Activated CD8-positive, alpha-beta memory T cell treated with anti-CD3 and anti-CD28 coated beads, Interleukin-2, amount 50 U/mL, for 24 hours (primary cell): ENCODE measurements at regions not wholly inside any gene's neighbourhood (a gene's known extent, or its start where the extent isn't known, plus 50 kb on each side); places are given as distances from the start of the nearest gene placed in this dataset.
A peak's percentile ranks its signal among the peaks of the same experiment; 100 is the strongest.

Experiments used
- DNase-seq: peaks from one replicate; pipeline ENCODE4 v3.0.0-alpha.2; 2020; ENCODE audit errors: extremely low read depth

DNA sequence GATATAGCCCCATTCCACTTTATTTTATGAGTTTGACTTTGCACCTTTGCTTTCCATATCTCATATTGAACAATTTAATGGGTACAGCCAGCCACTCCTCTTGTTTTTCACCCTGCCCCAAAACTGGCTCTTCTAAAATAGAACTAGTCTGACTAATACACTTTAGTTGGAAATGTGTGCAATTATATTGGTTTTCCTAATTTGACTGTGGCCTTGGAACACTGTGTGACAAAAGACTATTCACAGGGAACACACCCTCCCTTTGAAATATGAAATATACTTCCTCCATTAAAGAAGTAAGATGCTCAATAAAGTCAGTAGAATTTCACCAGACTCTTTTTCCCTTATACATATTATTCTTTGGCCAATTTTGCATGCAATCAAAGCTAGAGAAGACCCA is 218.6 kb upstream of the DCN start:
- DNase-seq, result no peak

DNA sequence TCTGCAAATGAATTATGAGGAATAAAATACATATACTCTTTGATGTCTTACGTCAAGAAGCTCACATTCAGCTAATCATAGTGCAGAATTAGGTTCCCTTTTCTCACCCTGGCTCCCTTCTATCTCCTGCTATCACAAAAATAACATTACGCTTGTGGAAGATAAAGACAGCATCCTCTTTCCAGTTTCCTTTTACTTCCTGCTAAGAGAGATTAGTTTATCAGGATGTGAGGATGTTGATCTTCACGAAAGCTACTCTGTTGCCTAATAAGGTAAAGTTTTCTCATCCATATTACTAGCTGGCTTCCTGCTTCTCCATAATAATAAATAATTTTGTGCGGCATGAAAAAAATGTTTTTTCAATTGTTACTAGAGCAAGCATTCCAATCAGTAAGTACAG is 217.7 kb upstream of the DCN start:
- no peak for DNase-seq

DNA sequence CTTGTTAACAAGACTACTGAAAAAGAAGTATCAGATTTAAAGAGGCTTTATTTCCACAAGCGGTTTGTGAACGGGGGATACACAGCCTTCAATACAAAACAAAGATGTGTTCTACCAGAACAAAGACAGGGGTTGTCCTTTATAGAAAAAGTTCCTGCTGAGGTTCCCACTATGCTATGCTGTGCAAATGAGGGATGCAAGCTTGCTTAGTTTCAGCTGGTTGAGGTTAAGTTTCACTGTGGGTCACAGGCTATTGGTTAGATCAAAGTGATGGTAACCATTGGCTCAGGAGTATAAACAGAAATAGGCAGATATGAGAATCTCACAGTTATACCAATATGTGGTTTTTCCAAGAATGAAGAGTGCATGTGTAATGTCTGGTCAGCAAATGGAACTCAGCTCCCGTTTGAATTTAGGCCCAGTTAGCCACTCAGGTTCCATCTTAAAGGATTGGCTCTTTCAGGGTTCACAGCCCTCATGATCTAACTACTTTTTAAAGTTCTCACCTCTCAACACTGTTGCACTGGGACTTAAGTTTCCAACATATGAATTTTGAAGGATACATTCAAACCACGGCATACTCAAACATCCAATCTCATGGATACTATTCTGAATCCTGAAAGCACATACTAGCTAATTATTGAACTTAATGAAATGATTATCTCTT is 215.4 kb upstream of the DCN start:
- no peak for DNase-seq

DNA sequence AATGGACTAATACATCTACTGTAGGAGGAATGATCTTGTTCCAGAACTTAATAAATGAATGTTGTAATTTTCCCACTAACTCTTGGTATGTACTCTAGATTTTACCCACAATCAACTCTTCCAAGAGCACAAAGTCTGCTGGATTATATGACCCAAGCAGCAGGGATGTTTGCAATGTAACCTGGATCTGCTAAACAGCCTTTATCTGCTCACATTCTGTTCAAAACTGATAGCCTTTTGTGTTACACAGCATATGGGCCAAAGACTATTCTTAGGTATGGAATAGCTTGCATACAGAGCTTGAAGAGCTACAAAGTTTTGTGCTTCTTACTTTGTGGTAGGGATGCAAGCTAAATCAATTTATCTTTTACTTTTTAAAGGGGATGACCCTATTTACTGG is 213.7 kb upstream of the DCN start:
- DNase-seq, result no peak

DNA sequence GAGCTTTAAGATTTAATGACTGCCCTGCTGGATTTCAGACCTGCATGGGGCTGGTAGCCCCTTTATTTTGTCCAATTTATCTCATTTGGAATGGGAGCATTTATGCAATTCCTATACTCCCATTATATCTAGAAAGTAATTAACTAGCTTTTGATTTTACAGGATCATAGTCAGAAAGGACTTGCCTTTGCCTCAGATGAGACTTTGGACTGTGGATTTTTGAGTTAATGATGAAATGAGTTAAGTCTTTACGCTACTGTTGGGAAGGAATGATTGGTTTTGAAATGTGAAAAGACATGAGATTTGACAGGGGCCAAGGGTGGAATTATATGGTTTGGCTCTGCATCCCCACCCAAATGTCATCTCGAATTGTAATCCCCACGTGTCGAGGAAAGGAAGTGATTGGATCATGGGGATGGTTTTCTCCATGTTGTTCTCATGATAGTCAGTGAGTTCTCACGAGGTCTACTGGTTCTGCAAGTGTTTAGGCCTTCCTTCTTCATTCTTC is 213.1 kb upstream of the DCN start:
- DNase-seq, result no peak

DNA sequence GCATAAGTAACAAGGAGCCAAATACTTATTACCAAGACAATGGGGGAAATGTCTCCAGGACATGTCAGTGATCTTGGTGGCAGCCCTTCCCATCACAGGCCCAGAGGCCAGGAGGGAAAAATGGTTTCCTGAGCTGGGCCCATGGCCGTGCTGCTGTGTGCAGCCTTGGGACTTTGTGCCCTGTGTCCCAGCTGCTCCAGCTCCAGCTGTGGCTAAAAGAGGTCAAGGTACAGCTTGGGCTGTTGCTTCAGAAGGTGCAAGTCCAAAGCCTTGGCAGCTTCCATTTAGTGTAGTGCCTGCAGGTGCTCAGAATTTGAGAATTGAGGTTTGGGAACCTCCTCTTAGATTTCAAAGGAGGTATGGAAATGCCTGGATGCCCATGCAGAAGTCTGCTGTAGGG is 212.3 kb upstream of the DCN start:
- DNase-seq, result no peak

DNA sequence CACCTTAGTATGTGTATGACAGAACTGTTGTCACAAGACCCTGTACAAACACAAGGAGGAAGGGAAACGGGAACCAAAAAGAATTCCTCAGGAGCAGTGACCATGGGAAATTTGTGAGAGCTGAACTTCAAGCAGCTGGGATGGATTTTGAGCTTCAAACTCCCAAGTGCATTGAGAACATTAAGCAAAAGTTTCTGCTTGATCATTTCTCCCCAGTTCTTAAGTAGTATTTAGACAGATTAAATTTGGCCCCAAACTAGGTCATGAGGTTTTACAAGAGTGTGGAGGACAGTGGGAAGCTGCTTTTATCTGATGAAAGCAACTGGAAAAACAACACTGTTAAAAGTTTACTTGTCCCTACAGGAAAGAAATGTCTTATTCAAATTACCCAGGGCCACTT is 206.0 kb upstream of the DCN start:
- DNase-seq, result no peak

DNA sequence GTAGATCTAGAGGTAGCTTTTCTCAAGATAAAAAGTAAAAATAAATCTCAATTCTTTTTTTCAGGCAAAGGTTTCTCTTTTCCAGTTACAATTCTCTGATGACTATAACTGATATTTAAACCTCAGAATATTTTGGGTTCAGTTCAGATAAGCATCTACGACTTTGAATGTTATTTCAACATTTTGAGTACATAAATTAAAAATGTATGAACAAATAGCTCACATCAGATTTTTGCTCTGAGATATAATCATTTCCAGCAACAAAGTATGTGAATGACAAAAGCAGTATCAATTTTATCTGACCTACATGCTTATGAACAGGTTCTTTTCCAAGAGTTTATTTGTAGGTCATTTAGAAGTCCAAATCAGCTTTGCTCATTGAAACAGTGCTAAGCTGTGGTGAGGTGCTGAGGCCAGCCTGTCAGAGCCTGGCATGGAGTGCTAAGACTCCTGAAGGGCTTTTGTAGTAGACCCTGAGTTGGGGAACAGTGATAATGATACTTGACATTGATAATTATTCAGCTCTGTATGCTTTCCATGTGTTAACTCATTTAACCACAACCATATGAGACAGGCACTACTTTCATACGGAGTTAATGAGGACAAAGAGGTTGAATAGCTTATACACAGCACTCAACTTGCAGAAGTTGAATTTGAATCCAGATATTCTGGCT is 205.0 kb upstream of the DCN start:
- no peak for DNase-seq

DNA sequence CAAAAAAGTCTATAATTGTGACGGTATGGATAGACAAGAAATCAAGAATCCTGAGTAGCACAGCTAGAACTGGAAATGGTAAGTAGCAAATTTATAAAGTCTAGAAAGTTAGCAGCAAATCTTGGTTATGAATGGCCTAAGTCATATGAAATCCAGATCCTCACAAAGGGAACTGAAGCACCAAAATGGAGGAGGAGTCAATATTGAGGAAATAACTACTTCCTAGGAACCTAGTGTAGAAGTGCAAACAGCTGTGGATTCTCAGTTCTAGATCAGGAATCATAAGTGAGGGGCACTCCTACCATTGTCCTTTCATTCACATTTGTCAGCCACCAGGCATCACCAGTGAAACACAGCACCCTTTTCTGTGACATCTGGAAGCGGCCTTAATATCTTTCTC is 202.2 kb upstream of the DCN start:
- no peak for DNase-seq

DNA sequence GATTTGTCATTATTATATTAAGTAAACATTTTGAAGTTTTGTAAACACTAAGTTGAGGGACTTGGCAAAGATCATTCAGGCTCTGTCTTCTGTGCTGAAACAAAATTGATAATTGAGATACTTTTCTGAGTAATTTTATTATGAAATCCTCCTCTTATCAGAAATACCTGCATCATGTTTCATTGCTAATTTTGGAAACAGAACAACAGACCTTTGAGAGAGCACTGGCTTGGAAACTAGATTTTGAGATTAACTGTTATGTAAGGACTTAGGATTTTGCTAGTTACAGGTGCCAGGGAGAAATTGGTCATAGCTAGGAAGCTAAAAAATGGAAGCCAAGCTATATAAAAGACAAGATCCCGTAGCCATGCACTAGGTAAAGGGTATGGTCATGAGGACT is 201.7 kb upstream of the DCN start:
- no peak for DNase-seq

DNA sequence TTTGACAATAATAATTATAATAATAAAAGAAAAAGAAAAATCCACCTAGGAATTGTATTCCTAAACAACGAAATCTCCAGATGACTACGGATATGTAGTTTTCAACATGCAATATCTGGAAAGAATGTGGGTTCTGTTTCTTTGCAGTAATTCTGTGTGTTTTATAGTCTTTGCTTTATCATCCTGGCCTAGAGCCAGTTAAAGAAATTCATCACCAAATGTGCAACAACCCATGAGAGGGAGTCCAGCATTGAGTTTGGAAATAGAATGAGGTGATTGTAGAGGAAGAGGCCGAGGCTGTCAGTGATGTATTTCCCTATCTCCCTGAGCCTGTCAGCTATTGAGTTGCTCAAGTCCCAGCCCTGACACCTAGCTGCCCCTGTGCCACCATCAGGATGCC is 200.5 kb upstream of the DCN start:
- no peak for DNase-seq

DNA sequence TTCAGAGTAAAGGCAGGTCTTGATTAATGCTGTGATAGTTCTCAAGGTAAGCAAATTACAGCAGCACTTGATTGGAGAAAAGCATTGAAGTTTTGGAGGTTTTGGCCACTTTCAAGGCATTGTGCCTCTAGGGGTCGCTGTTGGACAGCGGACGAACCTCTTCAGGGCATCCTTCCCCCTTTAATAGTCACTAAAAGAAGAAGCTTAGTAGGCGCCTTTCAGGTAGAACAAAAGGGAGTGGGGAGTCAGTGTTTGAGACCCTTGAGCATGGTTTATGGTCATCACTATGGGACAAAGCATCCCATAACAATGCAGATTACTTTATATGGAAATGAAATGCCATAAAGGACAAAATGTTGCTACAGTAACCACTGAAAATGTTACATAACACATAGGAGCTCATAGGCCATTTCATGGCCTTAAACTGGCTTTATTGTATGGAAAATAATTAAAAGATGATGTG is 199.5 kb upstream of the DCN start:
- peak; percentile 63 for DNase-seq

DNA sequence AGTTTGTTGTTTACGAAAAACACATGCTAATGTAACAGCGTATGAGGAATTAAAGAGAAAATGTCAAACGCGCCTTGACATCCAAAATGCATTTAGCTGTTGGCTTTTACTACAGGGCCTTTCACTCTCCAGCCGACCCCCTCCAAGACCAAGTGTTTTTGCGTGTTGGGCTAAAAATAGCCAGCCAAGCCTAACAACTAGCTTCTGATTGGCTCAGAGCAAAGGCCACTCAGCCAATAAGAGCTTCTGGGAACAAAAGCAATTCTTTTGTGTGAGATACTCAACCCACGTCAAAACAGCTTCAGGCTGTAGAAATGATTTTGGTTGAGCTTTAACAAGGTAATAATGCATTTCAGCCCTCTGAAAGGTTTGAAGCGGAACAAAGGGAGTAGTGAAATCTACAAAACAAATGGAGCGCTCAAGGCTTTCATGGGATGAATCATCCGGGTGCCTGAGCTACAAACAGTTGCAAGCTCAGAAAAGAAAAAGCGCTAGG is 198.7 kb upstream of the DCN start:
- no peak for DNase-seq

DNA sequence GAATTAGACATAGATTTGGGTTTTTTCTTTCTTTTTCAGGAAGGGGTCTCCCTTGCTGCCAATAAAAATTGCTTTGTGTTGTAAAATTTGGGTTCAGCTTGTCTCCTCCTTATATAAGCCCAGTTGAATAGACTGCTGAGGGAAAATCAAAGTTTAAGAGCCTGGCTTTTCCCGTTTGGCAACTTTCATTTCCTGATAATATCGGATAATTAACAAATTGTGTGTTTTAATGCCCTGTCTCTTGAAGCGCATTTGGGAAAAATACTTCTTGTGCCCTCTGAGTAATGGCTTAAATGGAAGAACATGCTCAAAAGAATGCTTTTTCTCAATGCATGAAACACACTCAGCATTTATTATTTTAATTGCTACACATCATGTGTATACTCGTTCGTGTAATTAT is 198.0 kb upstream of the DCN start:
- DNase-seq, result no peak

DNA sequence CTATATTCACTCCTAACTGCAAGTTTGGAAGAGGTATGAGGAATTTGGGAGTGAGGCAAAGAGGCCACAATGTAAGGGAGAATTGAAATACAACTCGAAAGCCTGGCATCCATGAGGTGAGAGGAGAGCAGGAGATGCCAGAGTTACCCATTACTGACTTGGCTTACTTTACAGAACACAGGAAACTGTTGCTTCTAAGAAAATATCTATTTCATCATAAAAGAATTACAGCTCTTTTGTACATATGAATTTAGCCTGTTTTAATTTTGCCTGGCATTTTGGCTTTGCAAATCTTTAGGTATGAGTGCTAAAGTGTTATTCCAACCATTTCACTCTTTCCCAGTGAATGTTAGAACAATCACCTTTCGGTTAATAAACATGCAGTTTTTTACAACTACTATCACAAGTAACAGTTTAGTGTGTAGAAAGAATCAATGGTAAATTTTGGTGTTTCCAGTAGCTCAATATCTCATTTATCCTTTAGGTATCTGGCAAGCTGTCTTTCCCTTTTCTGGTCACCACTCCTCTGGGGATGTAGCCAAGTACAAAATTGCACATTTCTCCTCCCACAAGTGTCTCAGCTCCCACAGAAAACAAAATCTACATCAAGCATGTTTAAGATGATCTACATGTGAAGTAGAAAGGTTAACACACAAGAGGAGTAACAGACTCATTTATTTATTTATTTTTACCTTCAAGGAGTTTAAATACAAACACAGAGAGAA is 196.6 kb upstream of the DCN start:
- no peak for DNase-seq

DNA sequence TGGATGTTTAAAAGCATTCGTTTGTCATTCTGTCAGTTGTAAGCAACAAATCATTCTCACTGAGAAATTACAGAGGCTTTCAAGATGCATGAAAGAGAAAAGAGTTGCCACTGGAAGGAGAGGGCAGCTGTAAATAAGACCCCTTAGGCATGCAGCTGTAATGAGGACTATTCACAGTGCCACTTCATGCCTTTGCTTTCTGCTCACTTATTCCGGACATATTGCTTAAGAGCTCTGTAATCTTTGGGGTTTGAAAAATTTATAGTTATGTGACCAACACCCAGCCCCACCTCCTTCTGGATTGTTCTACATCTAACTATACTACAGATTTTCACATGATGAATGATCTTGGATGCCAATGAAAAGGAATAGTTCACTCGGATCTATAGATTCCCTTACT is 194.8 kb upstream of the DCN start:
- no peak for DNase-seq

DNA sequence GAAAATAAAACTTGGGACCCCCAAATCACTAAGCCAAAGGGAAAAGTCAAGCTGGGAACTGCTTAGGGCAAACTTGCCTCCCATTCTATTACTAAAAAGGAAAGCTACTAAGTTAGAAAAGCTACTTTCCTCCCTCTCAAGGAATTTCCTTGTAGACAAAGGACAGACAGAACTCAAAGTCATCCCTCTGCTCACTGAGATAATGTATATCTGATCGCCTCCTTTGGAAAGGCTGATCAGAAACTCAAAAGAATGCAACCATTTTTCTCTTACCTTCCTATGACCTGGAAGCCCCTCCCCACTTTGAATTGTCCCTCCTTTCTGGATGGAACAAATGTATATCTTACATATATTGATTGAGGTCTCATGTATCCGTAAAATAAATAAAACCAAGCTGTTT is 190.5 kb upstream of the DCN start:
- no peak for DNase-seq

DNA sequence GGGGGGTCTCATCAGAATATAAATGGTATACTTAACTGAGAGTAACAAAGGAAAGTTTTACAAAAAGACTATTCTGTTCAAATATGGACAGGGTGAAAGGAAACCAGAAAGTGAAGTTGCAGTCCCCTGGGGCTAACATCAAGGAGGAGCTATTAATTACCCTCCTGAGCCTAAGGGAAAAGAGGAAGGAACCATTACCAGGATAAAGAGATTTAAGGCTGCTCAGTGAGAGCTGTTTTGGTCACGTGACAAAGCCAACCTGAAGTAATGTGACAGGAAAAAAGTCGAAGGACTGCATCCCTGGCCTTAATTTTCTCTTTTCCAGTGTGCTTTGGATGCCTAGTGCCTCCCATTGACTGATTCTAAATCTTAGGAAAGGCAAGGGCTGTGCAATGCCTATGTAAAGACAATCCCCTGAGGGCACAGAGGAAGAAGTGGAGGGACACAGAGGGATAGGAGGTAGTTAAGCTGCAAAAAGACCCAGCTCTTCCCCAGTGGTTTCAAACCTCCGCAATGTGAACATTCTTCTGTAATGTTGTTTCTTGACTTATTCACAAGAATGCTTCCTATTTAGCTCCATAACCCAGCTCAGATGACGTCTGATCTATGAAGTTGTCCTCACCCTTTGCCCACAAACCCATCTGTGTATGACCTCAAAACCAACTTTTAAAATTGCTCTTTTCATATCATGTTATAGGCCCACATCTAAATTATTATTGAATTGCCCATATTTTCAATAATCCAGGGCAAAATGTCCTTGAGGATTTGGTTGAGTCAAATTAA is 187.7 kb upstream of the DCN start:
- no peak for DNase-seq

DNA sequence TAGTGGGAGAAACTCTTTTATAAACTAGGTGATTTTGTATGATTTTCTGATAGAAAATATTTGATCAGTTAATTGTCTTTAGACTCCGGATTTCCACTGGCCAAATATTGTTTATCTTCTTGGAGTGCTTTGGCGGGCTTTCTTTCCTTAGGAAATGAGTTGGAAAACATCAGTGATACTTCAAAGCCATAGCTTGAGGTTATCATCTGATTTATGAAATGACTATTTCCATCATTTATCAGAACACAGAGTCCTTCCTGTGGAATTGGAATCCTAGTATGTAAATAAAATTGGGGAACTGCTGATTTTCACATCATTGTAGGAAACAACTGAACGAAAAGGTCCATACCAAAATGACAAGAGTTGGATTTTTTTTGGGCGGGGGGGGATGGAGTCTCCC is 186.0 kb upstream of the DCN start:
- no peak for DNase-seq

DNA sequence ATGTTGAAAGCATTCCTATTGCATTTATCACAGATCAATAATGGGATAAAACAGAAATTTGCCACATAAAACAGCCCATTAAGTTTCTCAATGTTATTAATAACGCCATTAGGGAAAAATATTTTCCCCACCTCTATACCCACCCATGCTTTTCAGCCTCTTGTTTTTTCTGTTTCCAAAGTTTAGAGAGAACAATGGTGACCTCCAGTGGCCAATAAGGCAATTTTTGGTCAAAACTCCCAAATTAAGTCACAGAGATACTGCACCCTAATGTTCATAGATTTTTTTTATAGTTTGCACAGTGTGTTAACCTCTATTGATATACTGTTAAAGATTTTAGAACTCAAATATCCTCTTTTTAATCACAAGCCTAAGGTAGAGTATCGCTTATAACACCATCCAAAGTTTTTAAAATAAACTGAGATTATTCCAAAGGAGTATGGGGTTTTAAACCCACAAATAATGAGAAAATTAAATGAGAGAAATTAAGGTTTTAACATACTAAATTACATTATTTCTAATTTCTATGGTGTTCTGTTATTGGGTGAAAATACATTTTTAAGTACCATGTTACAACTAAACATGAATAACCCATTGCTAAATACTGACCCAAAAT is 184.7 kb upstream of the DCN start:
- DNase-seq, result no peak

DNA sequence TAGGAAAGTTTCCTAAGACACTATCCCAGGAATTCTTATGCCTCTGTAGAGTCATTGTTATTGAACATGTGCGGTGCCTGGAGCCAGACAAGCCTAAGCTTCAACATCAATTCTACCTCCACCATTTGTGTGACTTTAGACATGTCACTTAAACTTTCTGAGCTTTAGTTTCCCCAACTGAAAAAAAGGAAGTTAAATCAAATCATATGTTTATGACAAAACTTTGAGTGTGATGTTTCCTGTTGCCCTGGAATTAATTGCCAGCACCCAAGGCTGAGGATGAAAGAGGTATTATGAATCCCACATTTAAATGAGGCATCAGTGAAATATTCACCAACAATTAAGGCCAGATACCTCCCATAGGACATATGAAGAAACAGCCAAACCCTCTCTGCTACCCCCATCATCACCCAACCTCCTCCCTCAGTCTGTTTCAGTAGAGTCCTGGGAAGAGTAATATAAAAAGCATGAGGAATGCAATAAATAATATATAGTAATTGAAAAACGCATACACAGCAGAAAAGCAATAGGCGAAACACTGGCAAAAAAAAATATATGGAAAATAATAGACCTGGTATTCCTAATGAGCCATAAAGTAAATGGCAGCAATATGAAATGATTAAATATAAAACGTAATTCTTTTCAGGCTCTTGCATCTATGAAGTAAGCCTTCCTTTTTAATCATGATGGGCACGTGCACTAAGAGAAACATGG is 182.0 kb upstream of the DCN start:
- DNase-seq, result no peak
